ENCODE measurements at regions not wholly inside any gene's neighbourhood (a gene's known extent, or its start where the extent isn't known, plus 50 kb on each side); places are given as distances from the start of the nearest gene placed in this dataset.
"Not testable (repeated sequence)": the region's sequence is repeated elsewhere in the genome, so short reads cannot be mapped to it uniquely, and the experiment has no call there.

DNA sequence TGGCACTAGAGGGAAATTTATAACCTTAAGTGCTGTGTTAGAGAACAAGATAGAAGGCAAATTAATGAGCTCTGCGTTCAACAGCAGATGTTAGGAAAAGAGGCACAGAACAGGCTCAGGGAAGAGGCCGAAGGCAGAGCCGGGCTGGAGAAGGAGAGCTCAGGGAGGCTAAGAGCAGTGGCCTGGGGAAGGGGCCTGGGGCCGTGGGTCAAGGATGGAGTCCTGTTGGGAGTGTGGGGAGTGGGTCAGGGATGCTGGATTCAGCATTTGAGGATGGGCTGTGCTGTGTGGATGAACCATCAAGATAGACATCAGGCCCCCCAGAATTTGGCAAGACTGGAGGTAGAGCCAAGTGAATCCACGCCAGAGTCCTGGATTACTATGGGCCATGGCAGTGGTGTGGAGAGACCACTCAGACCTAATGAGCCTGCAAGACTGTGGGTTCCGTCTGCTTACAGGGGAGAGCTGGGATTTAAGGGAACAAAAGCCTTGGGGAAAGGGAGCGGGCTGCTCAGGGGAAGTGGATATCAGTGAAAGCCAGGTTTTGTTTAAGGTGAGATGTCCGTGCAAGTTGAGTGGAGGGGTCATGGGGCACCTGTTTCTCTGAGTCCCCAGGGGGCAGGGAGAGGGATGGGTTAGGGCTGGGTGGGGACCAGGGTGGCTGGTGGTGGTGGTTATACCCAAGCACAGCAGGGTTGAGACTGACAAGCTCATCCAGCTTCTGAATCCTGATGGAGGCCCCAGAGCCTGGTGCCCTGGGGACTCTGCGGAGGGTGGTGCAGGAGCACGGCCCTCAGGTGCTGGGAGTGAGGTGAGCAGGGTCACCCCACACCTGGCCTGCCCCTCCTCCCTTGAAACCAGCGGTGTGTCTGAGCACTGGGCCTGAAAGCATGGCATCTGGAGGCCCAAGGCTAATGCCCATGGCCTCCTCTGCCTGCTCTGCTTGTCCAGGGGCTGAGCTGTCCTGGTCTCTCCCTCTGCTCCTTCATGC is 101.7 kb downstream of the BMS1 start:
- DNase-seq (ENCODE audit: low spot score), result no peak

DNA sequence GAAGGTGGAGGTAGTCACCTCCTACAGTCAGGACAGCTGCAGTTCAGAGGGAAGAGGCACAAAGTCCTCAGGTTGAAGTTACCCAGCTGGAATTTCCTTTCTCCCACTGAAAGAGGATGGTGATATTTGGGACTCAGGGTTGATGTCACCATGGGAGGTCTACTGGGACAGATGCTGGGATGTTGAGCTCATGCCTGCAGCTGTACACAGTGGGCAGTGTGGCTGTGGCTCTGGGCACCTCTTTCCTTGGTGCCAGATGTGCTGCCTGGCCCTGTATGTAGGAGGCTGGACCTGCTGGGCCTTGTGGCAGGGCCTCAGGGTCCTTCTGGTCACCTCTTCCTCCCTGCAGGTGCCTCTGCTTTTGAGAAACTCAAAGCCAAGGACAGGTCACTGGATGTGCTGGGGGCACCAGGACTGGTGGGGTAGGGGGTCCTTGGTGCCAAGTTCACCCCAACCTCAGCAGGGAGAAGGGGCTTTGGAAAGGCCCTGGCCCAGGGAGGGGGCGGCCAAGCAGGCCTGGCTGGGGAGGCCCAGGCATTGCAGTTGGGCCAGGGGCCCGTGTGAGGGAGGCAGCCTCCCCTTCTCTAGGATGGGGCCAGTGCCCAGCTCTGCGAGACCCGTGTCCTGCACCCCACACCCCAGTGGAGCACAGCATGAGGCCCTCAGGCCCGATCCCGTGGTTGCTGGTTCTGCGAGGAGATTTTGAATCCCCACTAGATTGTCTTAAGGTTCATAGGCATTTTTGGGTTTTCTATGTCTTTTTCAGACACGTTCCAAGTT is 103.1 kb downstream of the BMS1 start:
- DNase-seq (ENCODE audit: low spot score), result no peak

DNA sequence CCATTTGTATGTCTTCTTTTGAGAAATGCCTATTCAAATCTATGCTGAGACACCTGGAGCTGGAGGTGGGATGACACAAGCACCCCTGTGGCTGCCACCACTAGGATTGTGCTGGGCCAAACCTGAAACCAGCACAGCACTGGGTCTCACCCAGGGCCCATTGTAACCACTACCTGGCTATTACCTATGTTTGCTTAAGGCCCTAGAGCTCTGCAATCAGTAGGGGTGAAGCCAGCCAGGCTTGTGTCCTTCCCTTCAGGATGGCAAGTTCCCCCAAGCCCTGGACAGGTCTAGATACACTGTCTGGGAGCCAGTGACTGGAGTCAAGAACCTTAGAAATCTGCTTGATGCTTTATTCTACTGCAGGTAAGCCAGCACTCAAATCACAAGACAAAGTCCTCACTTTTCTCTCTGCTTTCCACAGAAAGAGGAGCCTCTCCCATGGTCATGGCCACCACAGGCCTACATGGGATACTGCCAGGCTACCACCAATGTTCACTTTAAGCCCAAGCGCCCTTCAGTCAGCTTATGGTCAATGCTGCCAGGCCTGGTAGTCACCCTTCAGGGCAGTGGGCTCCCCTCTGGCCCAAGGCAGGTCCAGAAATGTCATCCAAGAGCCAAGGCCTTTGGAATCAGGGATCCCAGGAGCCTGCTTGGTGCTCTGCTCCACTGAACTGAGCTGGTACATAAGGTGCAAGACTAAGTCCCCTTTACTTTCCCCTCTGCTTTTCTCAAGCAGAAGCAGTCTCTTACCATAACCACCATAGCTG is 105.3 kb downstream of the BMS1 start:
- DNase-seq (ENCODE audit: low spot score), result no peak

DNA sequence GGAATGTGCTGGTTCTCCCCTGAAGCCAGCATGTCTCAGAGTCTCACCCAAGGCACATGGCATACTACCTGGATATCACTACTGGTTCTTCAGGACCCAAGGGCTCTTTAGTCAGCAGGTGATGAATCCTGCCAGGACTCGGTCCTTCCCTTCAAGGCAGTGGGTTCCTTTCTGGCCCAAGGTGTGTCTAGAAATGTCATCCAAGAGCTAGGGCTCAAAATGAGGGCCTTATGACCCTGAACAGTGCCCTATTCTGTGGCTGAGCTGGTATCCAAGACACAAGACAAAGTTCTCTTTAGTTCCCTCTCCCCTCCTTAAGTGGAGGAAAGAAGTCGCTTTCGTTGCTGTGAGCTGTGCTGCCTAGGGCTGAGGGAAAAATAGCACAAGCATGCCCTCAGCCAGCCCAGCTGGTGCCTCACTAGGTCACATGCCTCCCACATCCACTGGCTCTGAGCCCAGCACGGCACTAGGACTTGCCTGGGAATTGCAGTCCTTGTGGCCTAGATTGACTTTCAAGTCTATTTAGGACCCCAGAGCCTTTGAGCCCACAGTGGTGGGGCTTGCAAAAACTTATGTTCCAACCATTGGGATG is 106.0 kb downstream of the BMS1 start:
- DNase-seq (ENCODE audit: low spot score), result no peak

DNA sequence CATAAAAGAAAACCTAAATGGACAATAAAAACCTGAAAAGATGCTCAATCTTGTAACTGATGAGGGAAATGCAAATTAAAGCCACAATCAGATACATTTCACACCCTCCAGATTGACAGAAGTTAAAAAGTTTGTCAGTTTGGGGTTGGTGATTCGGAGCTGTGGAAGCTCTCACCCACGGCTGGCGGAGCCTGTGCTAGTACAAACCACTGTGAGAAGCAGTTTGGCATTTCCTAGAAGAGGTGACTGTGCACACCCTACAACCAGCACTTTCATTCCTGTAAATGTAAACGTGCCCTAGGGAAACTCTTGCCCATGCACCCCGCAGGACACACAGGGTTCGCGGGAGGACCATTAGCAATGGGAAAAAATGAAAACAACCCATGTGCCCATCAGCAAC is 114.1 kb downstream of the BMS1 start:
- no peak for DNase-seq (ENCODE audit: low spot score)

DNA sequence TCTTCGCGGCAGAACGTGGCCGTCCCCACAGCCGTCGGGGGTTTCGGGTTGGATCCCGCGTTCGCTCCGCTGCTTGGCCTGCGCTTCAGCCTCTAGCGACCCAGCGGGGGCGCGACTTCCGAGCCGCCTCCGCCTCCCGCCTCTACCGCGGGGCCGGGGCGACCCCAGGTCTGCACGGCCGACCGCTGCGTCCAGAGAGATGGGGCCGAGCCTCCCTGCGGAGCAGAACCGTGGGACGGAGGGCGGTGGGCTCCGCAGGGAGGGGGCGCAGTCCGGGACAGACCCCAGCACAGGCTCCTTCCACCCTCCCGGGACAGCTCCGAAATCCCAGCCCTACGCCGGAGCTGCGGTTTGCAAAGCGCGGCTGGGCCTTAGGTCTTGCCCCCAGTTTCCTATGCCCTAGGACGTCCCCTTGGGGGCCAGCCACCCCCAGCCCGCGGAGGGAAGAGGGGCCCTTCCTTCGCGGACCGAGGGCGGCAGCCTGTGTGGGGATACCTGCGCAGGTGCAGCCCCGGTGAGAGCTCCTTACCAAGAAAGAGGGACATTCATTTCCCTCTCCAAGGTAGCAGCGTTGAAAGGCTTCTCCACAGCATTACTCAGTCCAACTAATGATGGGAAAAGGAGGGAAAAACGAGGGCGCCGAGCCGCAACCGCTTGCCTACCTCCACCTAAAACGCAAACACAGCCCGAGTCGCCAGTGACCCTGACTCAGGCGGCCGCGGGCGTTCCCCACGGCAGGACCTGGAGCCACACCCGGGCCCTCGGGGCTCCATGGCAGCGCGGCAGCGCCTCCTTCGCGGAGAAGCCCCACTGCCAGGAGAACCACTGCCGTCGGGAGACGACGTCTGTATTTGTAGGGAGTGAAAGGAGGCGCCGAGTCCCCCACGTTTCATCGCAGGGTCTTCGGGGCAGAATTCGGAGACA is 115.7 kb downstream of the BMS1 start:
- DNase-seq (ENCODE audit: low spot score), result no peak

DNA sequence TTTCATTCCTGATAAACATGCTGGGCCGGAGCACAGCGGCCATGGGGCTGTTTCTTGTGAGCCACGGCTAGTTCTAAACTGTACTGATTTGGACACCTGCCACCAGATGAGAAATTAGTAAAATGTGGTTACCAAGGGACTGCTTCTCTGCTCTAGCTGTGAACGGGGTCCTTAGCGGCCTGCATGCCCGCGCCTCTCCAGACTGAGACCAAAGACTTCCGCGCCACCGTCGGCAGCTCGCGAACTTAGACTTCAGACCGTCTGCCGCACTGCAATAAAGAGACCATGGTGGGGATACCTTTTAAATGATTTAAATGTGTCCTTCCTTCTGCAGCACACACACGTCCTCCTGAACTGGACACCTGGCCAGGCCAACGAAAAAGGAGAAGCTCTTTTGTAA is 116.4 kb downstream of the BMS1 start:
- DNase-seq (ENCODE audit: low spot score), result no peak

DNA sequence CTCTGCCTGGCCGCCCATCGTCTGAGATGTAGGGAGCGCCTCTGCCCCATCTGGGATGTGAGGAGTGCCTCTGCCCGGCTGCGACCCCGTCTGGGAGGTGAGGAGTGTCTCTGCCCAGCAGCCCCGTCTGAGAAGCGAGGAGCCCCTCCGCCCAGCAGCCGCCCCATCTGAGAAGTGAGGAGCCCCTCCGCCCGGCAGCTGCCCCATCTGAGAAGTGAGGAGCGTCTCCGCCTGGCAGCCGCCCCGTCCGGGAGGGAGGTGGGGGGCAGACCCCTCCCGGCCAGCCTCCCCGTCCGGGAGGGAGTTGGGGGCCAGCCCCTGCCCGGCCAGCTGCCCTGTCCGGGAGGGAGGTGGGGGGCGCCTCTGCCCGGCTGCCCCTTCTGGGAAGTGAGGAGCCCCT is 117.8 kb downstream of the BMS1 start:
- DNase-seq (ENCODE audit: low spot score), result not testable (repeated sequence)

DNA sequence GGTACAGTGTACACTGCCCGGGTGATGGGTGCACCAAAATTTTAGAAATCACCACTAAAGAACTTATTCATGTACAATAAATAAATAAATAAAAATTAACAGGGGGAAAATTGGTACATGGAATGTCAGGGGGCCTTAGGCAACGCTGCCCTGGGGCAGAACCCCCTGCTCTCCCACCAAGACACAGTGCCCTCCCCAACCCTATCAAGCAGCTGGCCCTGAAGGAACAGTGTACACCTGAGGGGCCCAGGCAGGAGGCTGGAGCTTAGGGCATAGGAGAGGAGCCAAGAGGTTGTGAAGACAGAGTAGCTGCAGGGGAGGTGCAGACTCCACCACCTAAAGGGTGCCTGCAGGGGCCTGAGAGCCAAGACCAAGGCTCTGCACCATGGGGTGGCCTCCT is 128.8 kb downstream of the BMS1 start:
- DNase-seq (ENCODE audit: low spot score), result no peak

DNA sequence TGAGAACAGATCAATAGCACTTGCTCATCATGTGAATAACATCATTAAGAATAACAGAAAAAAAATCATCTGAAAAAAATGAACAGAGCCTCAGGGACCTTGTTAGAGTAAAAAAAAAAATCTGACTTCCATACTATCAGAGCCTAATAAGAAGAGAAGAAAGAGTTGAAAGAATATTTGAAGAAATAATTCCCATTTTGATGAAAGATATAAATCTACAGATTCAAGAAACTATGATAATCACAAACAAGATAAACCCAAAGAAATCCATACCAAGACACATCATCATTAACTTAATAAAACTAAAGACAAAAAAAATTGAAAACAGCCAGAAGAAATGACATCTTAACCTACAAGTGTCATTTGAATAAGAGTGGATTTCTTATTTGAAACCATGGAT is 134.4 kb downstream of the BMS1 start:
- no peak for DNase-seq (ENCODE audit: low spot score)

DNA sequence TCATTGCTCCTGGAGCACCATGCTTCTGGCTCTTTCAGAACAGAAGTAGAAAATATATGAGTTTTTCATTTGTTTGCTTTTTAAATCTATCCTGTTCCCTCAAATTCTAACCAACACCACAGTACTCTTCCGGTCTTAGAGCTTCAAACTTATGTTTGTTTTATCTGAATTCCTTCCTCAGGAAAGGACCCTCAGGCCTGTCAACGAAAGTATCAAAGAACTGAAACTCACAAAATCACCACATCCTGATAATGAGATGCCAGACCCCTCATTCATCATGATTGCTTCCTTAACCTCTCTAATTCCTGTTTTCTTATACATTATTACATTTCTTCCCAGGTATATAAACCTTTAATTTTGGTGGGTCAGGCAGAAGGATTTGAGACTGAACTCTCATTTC is 135.2 kb downstream of the BMS1 start:
- DNase-seq (ENCODE audit: low spot score), result no peak

DNA sequence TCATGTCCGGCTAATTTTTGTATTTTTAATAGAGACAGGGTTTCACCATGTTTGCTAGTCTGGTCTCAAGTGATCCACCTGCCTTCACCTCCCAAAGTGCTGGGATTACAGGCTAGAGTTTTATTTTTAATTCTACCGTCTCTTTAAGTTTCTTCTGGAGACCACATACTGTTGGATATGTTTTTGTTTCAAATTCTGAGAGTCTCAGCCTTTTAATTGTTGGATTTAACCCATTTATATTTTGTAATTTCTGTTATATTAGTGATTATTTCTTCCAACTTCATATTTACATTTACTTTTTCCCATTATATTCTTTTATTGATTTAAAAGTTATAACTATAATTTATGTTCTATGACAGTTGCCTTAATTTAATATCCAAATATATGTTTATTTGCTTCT is 139.4 kb downstream of the BMS1 start:
- no peak for DNase-seq (ENCODE audit: low spot score)

DNA sequence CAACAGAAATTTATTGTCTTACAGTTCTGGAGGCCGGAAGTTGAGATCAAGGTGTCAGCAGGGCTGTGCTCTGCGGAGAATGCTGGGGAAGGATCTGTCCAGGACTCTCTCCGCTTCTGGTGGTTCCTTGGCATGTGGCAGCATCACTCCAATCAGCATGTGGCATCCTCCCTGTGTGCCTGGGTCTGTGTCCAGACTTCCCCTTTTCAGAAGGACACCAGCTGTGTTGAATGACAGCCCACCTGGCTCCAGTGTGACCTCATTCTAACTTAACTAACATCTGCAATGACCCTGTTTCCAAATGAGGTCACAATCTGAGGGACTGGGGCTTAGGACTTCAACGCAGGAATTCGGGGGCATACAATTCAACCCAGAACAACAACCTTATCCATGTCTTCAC is 141.9 kb downstream of the BMS1 start:
- no peak for DNase-seq (ENCODE audit: low spot score)

DNA sequence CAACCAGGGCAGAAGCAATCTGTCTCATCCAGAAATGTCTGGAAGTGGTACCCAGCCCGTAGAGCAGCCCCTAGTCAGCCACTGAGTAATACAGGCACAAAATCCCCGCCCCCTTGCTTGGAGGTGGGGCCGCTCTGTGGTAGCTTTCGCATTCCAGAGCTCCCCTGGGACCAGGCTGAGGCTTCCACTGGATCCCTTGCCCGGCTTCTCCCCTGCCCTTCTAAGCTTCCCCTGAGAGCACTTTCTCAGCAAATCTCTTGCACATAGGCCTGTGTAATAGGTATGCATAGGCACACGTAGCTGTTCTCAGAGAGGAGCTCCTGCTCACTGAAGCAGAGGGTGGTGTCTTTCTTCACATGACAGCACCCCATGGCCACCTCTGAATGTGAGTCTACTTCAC is 144.2 kb downstream of the BMS1 start:
- no peak for DNase-seq (ENCODE audit: low spot score)

DNA sequence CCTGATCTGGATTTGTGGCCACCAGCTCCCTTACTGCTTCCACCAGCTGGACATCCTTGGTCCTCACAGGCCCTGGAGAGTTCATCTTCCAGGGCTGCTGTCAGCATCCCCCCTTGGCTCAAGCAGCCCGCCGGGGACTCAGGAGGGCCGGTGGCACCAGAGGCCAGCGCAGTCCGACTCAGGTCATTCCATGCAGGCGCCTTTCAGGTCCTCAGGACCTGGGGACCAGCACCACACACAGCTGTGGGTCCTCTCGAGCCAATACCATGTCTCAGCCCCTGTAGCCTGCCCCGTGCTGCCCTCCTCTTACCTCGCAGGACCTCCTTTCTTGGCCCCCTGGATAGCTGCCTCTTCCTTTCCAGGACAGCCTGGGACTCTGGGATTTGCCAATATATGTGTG is 145.5 kb downstream of the BMS1 start:
- DNase-seq (ENCODE audit: low spot score), result no peak

DNA sequence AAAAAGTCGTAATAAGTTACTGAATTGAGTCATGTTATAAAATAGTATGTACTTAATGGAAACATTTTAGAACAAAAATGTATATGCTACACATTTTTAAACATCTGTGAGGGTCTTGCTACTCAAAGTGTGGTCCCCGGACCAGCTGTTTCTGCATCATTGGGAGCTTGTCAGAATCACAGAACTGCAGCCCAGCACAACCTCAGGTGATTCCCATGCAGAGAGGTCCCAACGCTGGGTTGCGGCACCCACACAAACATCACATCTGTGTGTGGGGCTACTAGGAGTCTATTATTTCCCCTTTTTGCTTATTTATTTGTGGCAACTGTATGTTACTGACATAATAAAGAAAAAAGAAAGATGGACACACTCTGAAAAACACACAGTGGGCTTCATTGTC is 146.6 kb downstream of the BMS1 start:
- no peak for DNase-seq (ENCODE audit: low spot score)

DNA sequence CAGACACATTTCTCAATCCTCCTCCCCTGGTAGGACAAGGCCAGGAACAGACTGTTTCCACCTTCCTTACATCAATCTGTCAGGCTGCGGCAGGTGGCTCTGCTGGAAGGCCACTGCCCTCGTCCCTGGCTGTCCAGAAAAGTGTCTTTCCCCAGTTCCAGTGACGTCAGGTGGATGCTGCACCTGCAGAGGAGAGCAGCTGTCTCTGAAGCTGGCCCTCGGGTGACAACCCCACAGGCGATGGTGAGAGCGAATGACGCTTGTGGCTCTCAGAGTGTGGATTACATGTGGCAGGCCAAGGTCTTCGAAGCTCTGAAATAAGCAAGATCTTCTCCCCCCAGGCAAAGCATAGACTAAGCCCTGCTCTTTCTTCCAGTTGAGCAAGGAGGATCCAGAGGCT is 146.9 kb upstream of the RET start:
- no peak for DNase-seq (ENCODE audit: low spot score)

DNA sequence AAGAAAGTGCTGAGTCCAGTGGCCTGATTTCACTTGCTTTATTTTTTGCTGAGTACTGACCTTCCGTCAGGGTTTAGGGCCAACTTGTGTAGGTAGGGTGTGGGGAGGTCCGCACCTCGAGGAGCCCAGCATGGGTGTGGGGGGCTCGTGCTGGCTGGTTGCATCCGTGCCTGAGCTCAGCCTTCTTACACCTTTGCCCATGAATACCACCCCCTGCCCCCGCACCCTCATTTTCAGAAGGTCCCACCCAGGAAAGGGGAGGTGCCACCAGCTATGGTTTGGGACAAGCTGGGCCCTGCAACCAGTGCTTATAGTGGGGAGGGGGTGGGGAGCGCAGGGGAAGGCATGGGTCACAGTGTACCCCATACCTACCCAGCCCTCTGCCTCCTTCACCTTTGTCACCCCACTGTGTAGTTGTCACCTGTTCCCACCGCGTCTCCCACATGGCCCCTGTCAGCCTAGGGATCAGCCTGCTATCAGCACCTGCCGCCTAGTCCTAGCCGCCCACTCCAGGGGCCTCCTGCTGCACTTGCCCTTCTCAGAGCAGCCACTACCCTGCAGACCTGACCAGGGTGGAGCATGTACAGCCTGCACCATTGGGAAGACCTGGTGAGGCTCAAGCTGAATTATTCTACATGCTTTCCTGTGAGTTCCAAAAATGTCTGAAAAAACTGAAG is 146.2 kb upstream of the RET start:
- no peak for DNase-seq (ENCODE audit: low spot score)

DNA sequence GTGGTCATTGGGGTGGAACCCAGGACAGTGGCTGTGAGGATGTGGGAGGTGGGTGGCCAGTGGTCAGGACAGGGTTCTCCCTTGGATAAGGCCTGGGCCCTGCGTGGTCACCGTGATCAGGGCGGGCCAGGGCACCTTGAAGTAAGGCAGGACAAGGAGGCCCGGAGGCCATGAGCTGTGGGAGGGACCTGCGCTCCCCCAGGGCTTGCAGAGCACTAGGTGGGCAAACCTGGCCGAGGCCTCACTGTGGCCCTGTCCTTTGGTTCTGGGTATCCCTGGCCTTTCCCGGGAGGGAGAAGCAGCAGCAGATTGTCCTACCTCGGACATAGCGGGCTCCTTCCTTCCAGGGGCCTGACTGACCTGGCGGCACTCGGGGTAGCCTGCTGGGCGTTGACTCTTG is 144.8 kb upstream of the RET start:
- no peak for DNase-seq (ENCODE audit: low spot score)

DNA sequence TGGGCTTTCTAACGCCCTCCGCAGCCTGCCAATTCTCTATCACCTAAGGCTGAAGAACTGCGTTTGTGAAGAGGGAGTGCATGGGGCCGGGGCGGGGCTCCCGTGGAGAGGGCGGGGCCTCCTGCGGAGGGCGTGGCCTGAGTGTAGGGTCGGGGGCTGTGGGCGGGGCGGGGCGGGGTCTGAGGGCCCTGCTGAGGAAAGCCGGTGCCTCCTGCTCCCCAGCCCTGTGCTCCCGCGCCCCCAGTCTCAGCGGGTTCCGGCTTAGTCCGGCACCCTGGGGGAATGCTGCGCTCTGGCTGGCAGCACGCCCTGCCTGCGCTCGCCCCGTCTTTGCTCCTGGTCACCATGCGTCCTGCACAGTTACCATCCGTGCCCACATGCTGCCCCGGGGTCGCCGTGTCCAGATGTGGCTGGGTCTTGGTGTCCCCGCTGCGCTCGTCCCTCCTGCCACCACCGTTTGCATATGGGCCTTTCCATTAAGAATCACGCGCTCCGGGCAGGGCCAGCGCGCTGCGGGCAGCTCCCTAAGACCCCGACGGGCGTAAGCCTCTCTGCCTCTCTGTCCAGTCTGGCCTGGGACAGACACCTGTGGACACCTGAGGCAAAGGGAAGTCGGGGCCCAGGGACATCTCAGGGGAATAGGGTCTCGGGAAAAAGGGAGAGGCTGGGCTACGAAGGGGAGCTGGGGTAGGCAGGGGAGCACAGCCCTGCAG is 144.0 kb upstream of the RET start:
- DNase-seq (ENCODE audit: low spot score), result no peak
